K562 (cell line): ENCODE measurements at regions not wholly inside any gene's neighbourhood (a gene's known extent, or its start where the extent isn't known, plus 50 kb on each side); places are given as distances from the start of the nearest gene placed in this dataset.

Experiments used
- ATAC-seq: fragments of 200-7000 bp; cut with Tn5 transposase; 3 replicates; pipeline ENCODE4 v1.9.1; 2020; ENCODE audit warnings: moderate library complexity
- BruUV-seq: library from RNA; stranded (reverse); fragments of 400-500 nt; replicated peaks from 2 replicates; lab custom pipeline; 2021; lab: Mats Ljungman, UMichigan
- CTCF ChIA-PET: fragments of 300-600 bp; formaldehyde crosslinking; extraction: SDS; loops from one replicate; lab custom pipeline; 2021; ENCODE audit warnings: low intra/inter-chr PET ratio; lab: Yijun Ruan, JAX
- POLR2A ChIA-PET: fragments of 300-600, 350-650 bp; sonication (Branson Sonifier 250); formaldehyde crosslinking; extraction: SDS; loops from one replicate; lab custom pipeline; 2021; ENCODE audit warnings: antibody characterized with exemption, inconsistent platforms; lab: Yijun Ruan, JAX
- DNase-seq, 4 experiments: peaks; one replicate each; pipeline versions ENCODE4 v3.0.0 to v3.0.0-alpha.2; 2011 to 2018; ENCODE audit warnings: low spot score in 3 of 4, mixed read lengths in 3 of 4; ENCODE audit errors: extremely low read depth in 1 of 4
- FAIRE-seq: peaks from 2 replicates; lab custom pipeline; 2011; peaks lifted over from hg19 to GRCh38; lab: Jason Lieb, UNC
- H2AFZ ChIP-seq: 2 replicates; pipeline ENCODE4 v1.6.0; 2011; ENCODE audit warnings: low read depth, low read length, control low read depth, inconsistent platforms
- H3K27ac ChIP-seq: fragments of 200-600 bp; 3 replicates; pipeline ENCODE4 v1.8.0; 2011; ENCODE audit warnings: low read depth, mild to moderate bottlenecking, control low read depth, inconsistent platforms, low read length, moderate library complexity, mixed read lengths; ENCODE audit errors: extremely low read depth
- H3K27me3 ChIP-seq, 2 experiments: fragments of 300-600 bp in 1 of 2; 2 replicates in 1 of 2; 3 replicates in 1 of 2; pipeline versions ENCODE4 v1.6.0 to v1.8.0; 2011; ENCODE audit warnings: inconsistent platforms in 2 of 2, low read length in 2 of 2, mild to moderate bottlenecking in 1 of 2, mixed read lengths in 1 of 2, moderate library complexity in 1 of 2; ENCODE audit not compliant: control insufficient read depth in 2 of 2, insufficient read depth in 2 of 2
- H3K36me3 ChIP-seq: fragments of 300-600 bp; 3 replicates; pipeline ENCODE4 v1.8.0; 2011; ENCODE audit warnings: mild to moderate bottlenecking, low read length, inconsistent platforms; ENCODE audit not compliant: control insufficient read depth, insufficient read depth
- H3K4me1 ChIP-seq, 2 experiments: fragments of 200-600 bp in 1 of 2; replicated peaks in 1 of 2; 2 replicates in 1 of 2; 3 replicates in 1 of 2; pipeline versions ENCODE4 v1.5.1 to v1.8.0; 2011; ENCODE audit warnings: inconsistent platforms in 2 of 2, low read length in 2 of 2, mild to moderate bottlenecking in 1 of 2, mixed read lengths in 1 of 2, moderate library complexity in 1 of 2; ENCODE audit not compliant: control insufficient read depth in 2 of 2, insufficient read depth in 2 of 2
- H3K4me2 ChIP-seq: 2 replicates; pipeline ENCODE4 v1.6.1; 2011; ENCODE audit warnings: low read length, control low read depth, inconsistent platforms, mixed read lengths; ENCODE audit not compliant: insufficient read depth
- H3K4me3 ChIP-seq: fragments of 200-600 bp; sonication (generic), shearing (Covaris generic); 2 replicates; pipeline ENCODE4 v1.5.1; 2016; ENCODE audit warnings: control low read depth, inconsistent platforms
- H3K79me2 ChIP-seq: fragments of 200-600 bp; 3 replicates; pipeline ENCODE4 v1.8.0; 2011; ENCODE audit warnings: low read length, inconsistent platforms; ENCODE audit not compliant: control insufficient read depth, insufficient read depth
- H3K9ac ChIP-seq, 2 experiments: 2 replicates each; pipeline versions ENCODE4 v1.6.0 to v1.6.1; 2011; ENCODE audit warnings: low read depth in 2 of 2, low read length in 2 of 2, control low read depth in 1 of 2, inconsistent platforms in 1 of 2, mild to moderate bottlenecking in 1 of 2, mixed read lengths in 1 of 2; ENCODE audit not compliant: insufficient read depth in 1 of 2
- H3K9me1 ChIP-seq: one replicate; pipeline ENCODE4 v1.6.0; 2011; ENCODE audit warnings: inconsistent platforms, mild to moderate bottlenecking, low read length, moderate library complexity; ENCODE audit not compliant: control insufficient read depth, insufficient read depth
- H3K9me3 ChIP-seq: replicated peaks from 2 replicates; pipeline ENCODE4 v1.5.1; 2011; ENCODE audit warnings: low read depth, low read length, inconsistent platforms; ENCODE audit not compliant: control insufficient read depth, insufficient read depth
- H4K20me1 ChIP-seq: replicated peaks from 2 replicates; pipeline ENCODE4 v1.6.1; 2011; ENCODE audit warnings: low read length, inconsistent platforms, mixed read lengths; ENCODE audit not compliant: control insufficient read depth, insufficient read depth
- CXXC5 ChIP-seq: fragments of 250-450 bp; sonication (Bioruptor Pico); IDR thresholded peaks from 2 replicates; pipeline ENCODE4 v1.8.0; 2022; ENCODE audit warnings: inconsistent platforms, mild to moderate bottlenecking, moderate library complexity
- HMG20B ChIP-seq: fragments of 250-450 bp; sonication (Bioruptor Pico); IDR thresholded peaks from 2 replicates; pipeline ENCODE4 v1.5.0; 2021; ENCODE audit warnings: mild to moderate bottlenecking
- KDM5B ChIP-seq: fragments of 200-600 bp; sonication (generic); IDR thresholded peaks from 2 replicates; pipeline ENCODE4 v1.6.1; 2012; ENCODE audit warnings: low read depth, mild to moderate bottlenecking, moderate library complexity, low read length, control low read depth, inconsistent platforms; ENCODE audit not compliant: insufficient replicate concordance
- RFX1 ChIP-seq: fragments of 450-650 bp; IDR thresholded peaks from 2 replicates; pipeline ENCODE4 v1.6.1; 2016; ENCODE audit warnings: mild to moderate bottlenecking, moderate library complexity
- SAFB2 ChIP-seq: fragments of 200-400 bp; formaldehyde crosslinking; IDR thresholded peaks from 2 replicates; pipeline ENCODE4 v1.6.1; 2018; ENCODE audit warnings: borderline replicate concordance, low read length, low read depth, moderate library complexity; ENCODE audit not compliant: severe bottlenecking
- ZNF146 ChIP-seq: IDR thresholded peaks from one replicate; pipeline ENCODE4 v1.6.1; 2018; ENCODE audit warnings: missing compliant biosample characterization; ENCODE audit not compliant: unreplicated experiment
- ZNF408 ChIP-seq: fragments of 250-450 bp; sonication (Bioruptor Pico); IDR thresholded peaks from 2 replicates; pipeline ENCODE4 v1.4.0; 2020; ENCODE audit warnings: low read depth, mild to moderate bottlenecking, moderate library complexity
- ZNF444 ChIP-seq: fragments of 250-450 bp; sonication (Bioruptor Pico); IDR thresholded peaks from 2 replicates; pipeline ENCODE4 v1.4.0; 2020; ENCODE audit warnings: mild to moderate bottlenecking, moderate library complexity
- WGBS: fragments of 100-300 bp; shearing (Covaris generic); methylation state at CpG from one replicate; pipeline ENCODE4 v1.1.6; 2016; ENCODE audit warnings: low coverage, mixed read lengths; ENCODE audit not compliant: insufficient coverage; ENCODE audit errors: missing lambda C conversion rate; 5-methylcytosine and 5-hydroxymethylcytosine counted together
- in situ Hi-C: fragments of 300-500 bp; cut with MboI; formaldehyde crosslinking; loops from 4 replicates; pipeline ENCODE4 v1.15.0; 2018; ENCODE audit warnings: inconsistent platforms, mixed read lengths
- intact Hi-C: fragments of 100-400 bp; cut with micrococcal nuclease; formaldehyde crosslinking; loops from 2 replicates; pipeline ENCODE4 v1.14.2; 2022
- TF ChIP-seq, protein P1 (sequence below): fragments of 450-650 bp; IDR thresholded peaks from 2 replicates; pipeline ENCODE4 v1.6.1; 2016; ENCODE audit warnings: mild to moderate bottlenecking

DNA sequence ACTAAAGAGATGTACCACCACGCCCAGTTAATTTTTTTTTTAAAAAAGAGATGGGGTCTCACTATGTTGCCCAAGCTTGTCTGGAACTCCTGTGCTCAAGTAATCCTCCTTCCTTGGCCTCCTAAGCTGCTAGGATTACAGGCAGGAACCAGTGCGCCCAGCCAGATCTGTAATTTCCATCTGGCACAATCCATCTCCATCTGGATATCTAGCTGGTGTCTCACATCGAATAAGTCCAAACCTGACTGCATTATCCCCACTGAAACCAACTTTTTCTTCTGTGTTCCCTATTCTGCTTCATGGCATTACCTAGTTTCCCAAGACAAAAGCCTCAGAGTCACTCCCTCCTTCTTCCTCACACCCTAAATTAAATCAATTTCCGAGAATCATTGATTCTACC lies 125.8 kb upstream of the TEX13C start (continued):
- TF ChIP-seq, protein P1, sequence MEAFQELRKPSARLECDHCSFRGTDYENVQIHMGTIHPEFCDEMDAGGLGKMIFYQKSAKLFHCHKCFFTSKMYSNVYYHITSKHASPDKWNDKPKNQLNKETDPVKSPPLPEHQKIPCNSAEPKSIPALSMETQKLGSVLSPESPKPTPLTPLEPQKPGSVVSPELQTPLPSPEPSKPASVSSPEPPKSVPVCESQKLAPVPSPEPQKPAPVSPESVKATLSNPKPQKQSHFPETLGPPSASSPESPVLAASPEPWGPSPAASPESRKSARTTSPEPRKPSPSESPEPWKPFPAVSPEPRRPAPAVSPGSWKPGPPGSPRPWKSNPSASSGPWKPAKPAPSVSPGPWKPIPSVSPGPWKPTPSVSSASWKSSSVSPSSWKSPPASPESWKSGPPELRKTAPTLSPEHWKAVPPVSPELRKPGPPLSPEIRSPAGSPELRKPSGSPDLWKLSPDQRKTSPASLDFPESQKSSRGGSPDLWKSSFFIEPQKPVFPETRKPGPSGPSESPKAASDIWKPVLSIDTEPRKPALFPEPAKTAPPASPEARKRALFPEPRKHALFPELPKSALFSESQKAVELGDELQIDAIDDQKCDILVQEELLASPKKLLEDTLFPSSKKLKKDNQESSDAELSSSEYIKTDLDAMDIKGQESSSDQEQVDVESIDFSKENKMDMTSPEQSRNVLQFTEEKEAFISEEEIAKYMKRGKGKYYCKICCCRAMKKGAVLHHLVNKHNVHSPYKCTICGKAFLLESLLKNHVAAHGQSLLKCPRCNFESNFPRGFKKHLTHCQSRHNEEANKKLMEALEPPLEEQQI = no peak
- TF ChIP-seq ZNF146 (no peak), ZNF444 (no peak), SAFB2 (no peak)

DNA sequence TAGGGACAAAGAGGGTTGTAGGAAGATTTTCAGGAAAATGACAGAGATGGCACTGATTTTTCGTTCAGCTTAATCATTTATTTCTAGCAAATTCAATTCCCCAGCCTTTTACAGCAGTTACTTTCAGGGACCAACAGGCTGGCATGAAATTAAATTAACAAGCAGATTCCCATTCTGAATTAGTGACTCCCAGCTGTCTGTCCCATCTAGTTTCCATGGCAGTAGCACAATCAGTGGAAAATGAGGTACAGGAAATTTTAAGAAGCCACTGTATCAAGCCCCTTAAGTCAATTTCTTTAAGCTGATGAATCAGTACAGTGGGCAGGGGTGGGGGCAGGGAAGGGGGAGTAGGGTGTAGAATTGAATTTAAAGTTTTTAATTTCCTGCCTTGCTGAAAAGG lies 121.1 kb upstream of the TEX13C start:
- POLR2A ChIA-PET = interaction anchor here (0.5 to 0.6 kb wide), 2 partner anchors 9 to 34 kb away, joined by 3 read pairs; no protein-coding TSS in a partner anchor
- intact Hi-C loops = loop anchor here (5.0 kb wide), 1 partner anchor 46 kb away; no protein-coding TSS in a partner anchor

More for the DNA sequence above, 121.1 kb upstream of the TEX13C start:
- Histone ChIP-seq H2AFZ (no peak overlapping the region), H3K36me3 (no peaks in the 10 kb centered on the region), H3K9ac (no peak overlapping the region), H3K9me3 (no peaks in the 10 kb centered on the region), H3K4me2 (no peak overlapping the region), H3K4me3 (no peak overlapping the region), H3K27ac (no peak overlapping the region), H4K20me1 (no peaks in the 10 kb centered on the region), H3K27me3 (peaks cover 2 to 9% of the 10 kb centered on the region in 2 experiments; a peak in 2 of 5 replicates), H3K4me1 (peaks cover 0 to 6% of the 10 kb centered on the region in 2 experiments; a peak in 3 of 5 replicates), H3K79me2 (no peaks in the 10 kb centered on the region), H3K9me1 (no peaks in the 10 kb centered on the region)
- no peak for FAIRE-seq
- CTCF ChIA-PET = no interaction called here
- in situ Hi-C loops = no loop called here
- WGBS = 0% methylated on average over 1 of the region's 1 CpG
- BruUV-seq = no TSS peak
- TF ChIP-seq RFX1 = no peak
- no peak for TF ChIP-seq ZNF408 (CRISPR knock-in tag)
- TF ChIP-seq CXXC5 (CRISPR knock-in tag) = no peak
- no peak for TF ChIP-seq HMG20B (CRISPR knock-in tag)
- no peak for TF ChIP-seq KDM5B
- DNase-seq = no peak
- no peak for ATAC-seq
